ENCODE measurements at regions not wholly inside any gene's neighbourhood (a gene's known extent, or its start where the extent isn't known, plus 50 kb on each side); places are given as distances from the start of the nearest gene placed in this dataset.

GRCh38 chr2:180130403-180130802 lies 123.3 kb upstream of the CWC22 start:
- in situ Hi-C loops (cut with MboI; ENCODE audit: low sequenced_read_pairs, unreplicated experiment), result no loop called here
- no peak for DNase-seq (ENCODE audit: low spot score)
- TF ChIP-seq CTCF (IDR thresholded peaks at IDR 0.05; ENCODE audit: borderline replicate concordance, control extremely low read depth, extremely low read depth, insufficient read depth, missing control alignments), result no peak

GRCh38 chr2:180128861-180129260 lies 121.8 kb upstream of the CWC22 start:
- in situ Hi-C loops (cut with MboI; ENCODE audit: low sequenced_read_pairs, unreplicated experiment), result loop anchor here (5.0 kb wide), 1 partner anchor 928 kb away; no protein-coding TSS in a partner anchor
- DNase-seq (ENCODE audit: low spot score), result no peak
- TF ChIP-seq CTCF (IDR thresholded peaks at IDR 0.05; ENCODE audit: borderline replicate concordance, control extremely low read depth, extremely low read depth, insufficient read depth, missing control alignments), result no peak

GRCh38 chr2:180125245-180125962 lies 118.3 kb upstream of the CWC22 start:
- in situ Hi-C loops (cut with MboI; ENCODE audit: low sequenced_read_pairs, unreplicated experiment), result loop anchor here (5.0 kb wide), 1 partner anchor 932 kb away; no protein-coding TSS in a partner anchor
- peak; percentile 33 for TF ChIP-seq CTCF (IDR thresholded peaks at IDR 0.05; ENCODE audit: borderline replicate concordance, control extremely low read depth, extremely low read depth, insufficient read depth, missing control alignments)
- peak; percentile 26 for DNase-seq (ENCODE audit: low spot score)

- TF ChIP-seq CTCF (IDR thresholded peaks at IDR 0.05; ENCODE audit: borderline replicate concordance, control extremely low read depth, extremely low read depth, insufficient read depth, missing control alignments), result peak; percentile 47
- in situ Hi-C loops (cut with MboI; ENCODE audit: low sequenced_read_pairs, unreplicated experiment), result loop anchor here (5.0 kb wide), 1 partner anchor 933 kb away; no protein-coding TSS in a partner anchor
- DNase-seq (ENCODE audit: low spot score), result peak; percentile 46
These were observed 117.4 kb upstream of the CWC22 start for GRCh38 chr2:180124273-180125139.

- in situ Hi-C loops (cut with MboI; ENCODE audit: low sequenced_read_pairs, unreplicated experiment), result no loop called here
- no peak for DNase-seq (ENCODE audit: low spot score)
- no peak for TF ChIP-seq CTCF (IDR thresholded peaks at IDR 0.05; ENCODE audit: borderline replicate concordance, control extremely low read depth, extremely low read depth, insufficient read depth, missing control alignments)
These were observed 115.8 kb upstream of the CWC22 start for GRCh38 chr2:180122874-180123273.

- in situ Hi-C loops (cut with MboI; ENCODE audit: low sequenced_read_pairs, unreplicated experiment), result no loop called here
- DNase-seq (ENCODE audit: low spot score), result no peak
- no peak for TF ChIP-seq CTCF (IDR thresholded peaks at IDR 0.05; ENCODE audit: borderline replicate concordance, control extremely low read depth, extremely low read depth, insufficient read depth, missing control alignments)
These were observed 108.6 kb upstream of the CWC22 start for GRCh38 chr2:180115675-180116074.

Measured in GM13976 (cell line).